ENCODE measurements at regions not wholly inside any gene's neighbourhood (a gene's known extent, or its start where the extent isn't known, plus 50 kb on each side); places are given as distances from the start of the nearest gene placed in this dataset.

DNA sequence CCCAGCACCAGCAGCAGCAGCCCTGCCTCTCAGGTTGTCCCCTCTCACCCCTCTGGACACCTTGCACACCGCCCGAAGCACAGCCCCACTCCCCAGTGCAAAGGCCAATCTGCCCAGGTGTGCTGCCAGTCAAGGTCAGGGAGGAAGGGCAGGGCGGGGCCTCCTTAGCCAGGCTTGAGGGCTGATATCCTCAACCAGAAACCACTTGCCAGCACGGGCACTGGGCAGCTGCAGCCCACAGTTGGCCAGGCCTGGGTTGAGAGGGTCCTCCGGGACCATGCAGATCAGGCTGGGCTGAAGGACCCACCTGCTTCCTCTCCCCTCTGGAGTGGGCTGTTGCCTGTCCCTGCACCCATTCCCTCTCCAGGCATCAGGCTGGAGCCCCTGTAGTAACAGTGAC is 588.3 kb downstream of the NPHP4 start:
- TF ChIP-seq, protein P1, sequence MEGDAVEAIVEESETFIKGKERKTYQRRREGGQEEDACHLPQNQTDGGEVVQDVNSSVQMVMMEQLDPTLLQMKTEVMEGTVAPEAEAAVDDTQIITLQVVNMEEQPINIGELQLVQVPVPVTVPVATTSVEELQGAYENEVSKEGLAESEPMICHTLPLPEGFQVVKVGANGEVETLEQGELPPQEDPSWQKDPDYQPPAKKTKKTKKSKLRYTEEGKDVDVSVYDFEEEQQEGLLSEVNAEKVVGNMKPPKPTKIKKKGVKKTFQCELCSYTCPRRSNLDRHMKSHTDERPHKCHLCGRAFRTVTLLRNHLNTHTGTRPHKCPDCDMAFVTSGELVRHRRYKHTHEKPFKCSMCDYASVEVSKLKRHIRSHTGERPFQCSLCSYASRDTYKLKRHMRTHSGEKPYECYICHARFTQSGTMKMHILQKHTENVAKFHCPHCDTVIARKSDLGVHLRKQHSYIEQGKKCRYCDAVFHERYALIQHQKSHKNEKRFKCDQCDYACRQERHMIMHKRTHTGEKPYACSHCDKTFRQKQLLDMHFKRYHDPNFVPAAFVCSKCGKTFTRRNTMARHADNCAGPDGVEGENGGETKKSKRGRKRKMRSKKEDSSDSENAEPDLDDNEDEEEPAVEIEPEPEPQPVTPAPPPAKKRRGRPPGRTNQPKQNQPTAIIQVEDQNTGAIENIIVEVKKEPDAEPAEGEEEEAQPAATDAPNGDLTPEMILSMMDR (IDR thresholded peaks at IDR 0.05), result no peak
- no peak for TF ChIP-seq POLR2AphosphoS5 (IDR thresholded peaks at IDR 0.05)
- TF ChIP-seq POLR2A (IDR thresholded peaks at IDR 0.05), result no peak

Data from prostate gland (tissue), 2 donors.